ENCODE measurements at regions not wholly inside any gene's neighbourhood (a gene's known extent, or its start where the extent isn't known, plus 50 kb on each side); places are given as distances from the start of the nearest gene placed in this dataset.

DNA sequence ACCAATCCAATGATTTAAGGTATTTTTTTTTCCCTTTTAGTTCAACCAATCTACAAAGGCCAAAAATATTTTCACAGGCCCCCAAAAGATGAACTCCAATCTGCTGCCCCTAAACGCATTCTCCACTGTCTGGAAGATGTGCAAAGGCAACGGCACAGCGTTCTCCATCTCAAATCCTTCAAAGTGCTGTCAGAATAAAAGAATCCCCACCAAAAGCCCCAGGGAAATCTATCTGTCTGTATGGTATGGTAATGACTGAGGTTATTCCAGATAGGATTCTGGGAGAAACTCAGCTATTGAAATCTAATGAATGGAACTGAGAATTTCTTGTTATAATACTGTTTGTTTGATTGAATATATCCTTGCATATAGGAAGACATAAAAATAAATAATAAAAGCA lies 217.8 kb upstream of the CCN2 start:
- H3K27ac ChIP-seq (ENCODE audit: insufficient read length, low read depth, low read length) = no peak overlapping the region
- H3T11ph ChIP-seq (ENCODE audit: low read length) = no peak overlapping the region
- no peaks in the 10 kb centered on the region for H4K20me1 ChIP-seq (ENCODE audit: control insufficient read depth, insufficient read depth, insufficient read length)
- Mint-ChIP-seq H3K4me1 (peaks cover 6 to 16% of the 10 kb centered on the region in 2 experiments), H3K27ac (no peak overlapping the region), H3K4me3 (no peak overlapping the region), H3K27me3 (ENCODE audit: low read depth) (peaks cover 3% of the 10 kb centered on the region; the same call in 1 of the 2 replicates), H3K9me3 (peaks cover 5 to 9% of the 10 kb centered on the region in 2 experiments), H3K36me3 (ENCODE audit: insufficient read depth in 1 of 3, low read depth in 3 of 3) (peaks cover 4 to 6% (median 5%) of the 10 kb centered on the region in 3 experiments)
- H3K4me1 ChIP-seq (ENCODE audit: insufficient read depth, low read length) = peaks cover 2% of the 10 kb centered on the region; the same call in 1 of the 2 replicates
- no peak overlapping the region for H3K4ac ChIP-seq (ENCODE audit: low read depth, low read length)
- no peak overlapping the region for H4K8ac ChIP-seq (replicated peaks; ENCODE audit: insufficient read length, low read depth, low read length)
- H4K91ac ChIP-seq (ENCODE audit: insufficient read length, low read depth, low read length) = no peak overlapping the region
- no peak overlapping the region for H3K9ac ChIP-seq (ENCODE audit: extremely low read depth, insufficient read length, low read length)
- no peak overlapping the region for H2BK15ac ChIP-seq (ENCODE audit: low read depth, low read length)
- no peak overlapping the region for H2BK5ac ChIP-seq (ENCODE audit: insufficient read length, low read length)
- H2AFZ ChIP-seq (ENCODE audit: low read length) = no peak overlapping the region
- no peak overlapping the region for H2BK12ac ChIP-seq (ENCODE audit: insufficient read length, low read depth, low read length)
- no peak overlapping the region for H3K4me2 ChIP-seq (ENCODE audit: insufficient read depth, insufficient read length, low read length)
- no peak overlapping the region for H3K18ac ChIP-seq (ENCODE audit: insufficient read length, low read depth, low read length)
- no peaks in the 10 kb centered on the region for H3K79me2 ChIP-seq (ENCODE audit: insufficient read depth, low read length)
- H4K5ac ChIP-seq (ENCODE audit: insufficient read length, low read depth, low read length) = no peak overlapping the region
- no peak overlapping the region for H3K14ac ChIP-seq (ENCODE audit: insufficient read depth, low read length)
- no peak overlapping the region for H2AK5ac ChIP-seq (ENCODE audit: insufficient read length, low read length)
- H3K56ac ChIP-seq (ENCODE audit: insufficient read length, low read depth, low read length) = no peak overlapping the region
- no peaks in the 10 kb centered on the region for H3K27me3 ChIP-seq (ENCODE audit: insufficient read depth, low read length)
- TF ChIP-seq, protein P1, sequence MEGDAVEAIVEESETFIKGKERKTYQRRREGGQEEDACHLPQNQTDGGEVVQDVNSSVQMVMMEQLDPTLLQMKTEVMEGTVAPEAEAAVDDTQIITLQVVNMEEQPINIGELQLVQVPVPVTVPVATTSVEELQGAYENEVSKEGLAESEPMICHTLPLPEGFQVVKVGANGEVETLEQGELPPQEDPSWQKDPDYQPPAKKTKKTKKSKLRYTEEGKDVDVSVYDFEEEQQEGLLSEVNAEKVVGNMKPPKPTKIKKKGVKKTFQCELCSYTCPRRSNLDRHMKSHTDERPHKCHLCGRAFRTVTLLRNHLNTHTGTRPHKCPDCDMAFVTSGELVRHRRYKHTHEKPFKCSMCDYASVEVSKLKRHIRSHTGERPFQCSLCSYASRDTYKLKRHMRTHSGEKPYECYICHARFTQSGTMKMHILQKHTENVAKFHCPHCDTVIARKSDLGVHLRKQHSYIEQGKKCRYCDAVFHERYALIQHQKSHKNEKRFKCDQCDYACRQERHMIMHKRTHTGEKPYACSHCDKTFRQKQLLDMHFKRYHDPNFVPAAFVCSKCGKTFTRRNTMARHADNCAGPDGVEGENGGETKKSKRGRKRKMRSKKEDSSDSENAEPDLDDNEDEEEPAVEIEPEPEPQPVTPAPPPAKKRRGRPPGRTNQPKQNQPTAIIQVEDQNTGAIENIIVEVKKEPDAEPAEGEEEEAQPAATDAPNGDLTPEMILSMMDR (conservative IDR thresholded peaks at IDR 0.05) = no peak
- H2BK20ac ChIP-seq (ENCODE audit: low read depth, low read length, poor library complexity, severe bottlenecking) = no peak overlapping the region
- no peak for DNase-seq
- H2BK120ac ChIP-seq (ENCODE audit: low read depth, low read length, poor library complexity, severe bottlenecking) = no peak overlapping the region
- no peaks in the 10 kb centered on the region for H3K79me1 ChIP-seq (ENCODE audit: insufficient read depth, low read depth, low read length, poor library complexity, severe bottlenecking)
- WGBS (ENCODE audit: extremely low coverage, insufficient read length, low lambda C conversion rate) = no CpG with 5 or more reads among the region's 3 CpGs
- H3K23ac ChIP-seq (ENCODE audit: insufficient read length, low read depth, low read length) = no peak overlapping the region
- H3K9me3 ChIP-seq (ENCODE audit: control insufficient read depth, low read depth, low read length) = no peaks in the 10 kb centered on the region
- H3K23me2 ChIP-seq (ENCODE audit: insufficient read length, low read depth, low read length, poor library complexity, severe bottlenecking) = no peaks in the 10 kb centered on the region
